HG03432 (cell line): ENCODE measurements at regions not wholly inside any gene's neighbourhood (a gene's known extent, or its start where the extent isn't known, plus 50 kb on each side); places are given as distances from the start of the nearest gene placed in this dataset.
"Not testable (repeated sequence)": the region's sequence is repeated elsewhere in the genome, so short reads cannot be mapped to it uniquely, and the experiment has no call there.

Experiments used
- ATAC-seq: cut with Tn5 transposase; IDR thresholded peaks from one replicate; pipeline ENCODE4 v1.9.1; 2021; ENCODE audit warnings: mild to moderate bottlenecking, moderate library complexity; ENCODE audit not compliant: unreplicated experiment

DNA sequence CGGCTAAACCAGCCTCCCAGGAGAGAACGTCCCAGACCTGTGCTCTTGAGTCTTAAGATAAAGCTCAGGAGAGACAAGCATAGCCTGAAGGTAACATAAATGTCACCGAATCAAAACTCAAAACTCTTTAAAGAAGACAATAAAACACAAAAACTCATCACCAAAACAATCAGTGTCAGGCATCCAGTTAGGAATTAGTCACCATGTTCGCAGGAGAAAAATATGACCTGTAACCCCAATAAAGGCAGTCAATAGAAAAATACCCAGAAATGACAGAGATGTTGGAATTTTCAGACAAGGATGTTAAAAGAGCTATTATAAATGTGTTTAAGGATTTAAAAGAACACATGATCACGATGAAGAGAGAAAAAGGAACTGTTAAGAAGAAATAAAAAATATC, 352.4 kb downstream of the BRD1 start:
- ATAC-seq: no peak

- no peak for ATAC-seq
Measured at GRCh38 chr22:49473286-49473685, 354.4 kb downstream of the BRD1 start.

- ATAC-seq: no peak
Measured at GRCh38 chr22:49470741-49471503, 356.8 kb downstream of the BRD1 start.

GRCh38 chr22:49469896-49470740, 357.6 kb downstream of the BRD1 start:
- ATAC-seq: no peak

DNA sequence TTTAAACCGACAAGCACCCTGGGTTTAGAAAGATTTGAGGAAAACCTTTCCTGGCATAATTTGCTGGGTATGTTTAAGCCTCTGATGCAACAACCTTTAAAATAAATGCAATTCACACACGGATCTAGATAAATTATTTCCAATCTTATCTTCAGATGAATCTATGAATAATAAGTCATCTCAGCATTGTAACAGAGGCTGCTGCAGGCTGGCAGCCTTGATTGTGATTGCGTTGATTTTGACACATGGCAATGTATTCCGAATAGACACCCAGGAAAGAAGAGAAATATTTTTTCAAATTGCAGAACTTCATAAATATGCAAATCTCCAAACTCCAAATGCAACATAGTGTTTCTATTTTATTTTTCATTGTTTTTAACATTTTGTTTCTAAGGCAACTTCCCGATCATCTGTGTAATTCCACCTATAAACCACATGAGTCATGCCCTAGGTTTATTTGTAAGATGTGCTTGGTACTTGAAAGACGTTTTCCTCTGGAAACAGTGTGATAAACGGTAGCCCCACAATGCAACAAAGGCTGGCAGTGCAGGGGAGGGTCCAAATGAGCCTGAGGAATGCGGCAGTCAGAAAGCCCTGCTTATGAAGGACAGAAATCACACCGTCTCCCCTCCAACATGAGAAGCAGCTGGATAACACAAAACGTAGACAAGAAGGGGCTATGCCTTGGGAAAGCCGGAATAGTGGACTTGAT, 359.0 kb downstream of the BRD1 start:
- ATAC-seq: no peak

DNA sequence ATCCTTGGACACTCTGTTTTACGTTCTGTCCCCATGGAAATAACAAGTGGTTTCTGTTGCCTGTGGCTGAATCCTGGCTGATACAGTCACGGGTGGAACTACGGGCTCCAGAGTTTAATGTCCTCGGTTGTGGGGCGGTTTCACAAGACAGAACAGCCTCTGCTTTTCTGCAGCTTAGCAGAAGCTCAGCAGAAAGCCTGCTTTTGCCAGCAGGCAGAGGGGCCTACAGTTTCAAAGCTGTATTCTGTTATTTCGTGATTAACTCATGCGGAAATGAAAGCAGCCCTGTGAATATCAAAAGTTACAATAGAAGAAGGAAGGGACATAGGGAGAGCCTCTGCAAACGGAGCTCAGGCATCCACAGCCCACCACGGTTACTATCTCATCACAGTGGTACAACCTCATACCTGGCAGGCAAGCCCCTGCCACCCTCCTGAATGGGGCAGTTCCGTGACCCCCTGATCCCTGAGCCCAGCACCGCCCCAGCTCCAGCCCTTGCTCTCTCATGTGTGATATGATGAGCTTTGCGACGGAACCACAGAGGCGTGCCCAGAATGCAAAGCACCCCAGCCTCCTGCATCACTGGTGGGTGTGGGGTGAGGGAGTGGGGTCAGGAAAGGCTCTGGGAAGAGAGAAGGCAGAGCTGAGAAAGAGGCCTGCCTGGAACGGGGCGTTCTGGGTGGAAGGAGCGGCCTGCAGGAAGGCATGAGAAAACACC, 360.6 kb downstream of the BRD1 start:
- ATAC-seq: no peak

- no peak for ATAC-seq
Measured at GRCh38 chr22:49464037-49464436, 363.6 kb downstream of the BRD1 start.

DNA sequence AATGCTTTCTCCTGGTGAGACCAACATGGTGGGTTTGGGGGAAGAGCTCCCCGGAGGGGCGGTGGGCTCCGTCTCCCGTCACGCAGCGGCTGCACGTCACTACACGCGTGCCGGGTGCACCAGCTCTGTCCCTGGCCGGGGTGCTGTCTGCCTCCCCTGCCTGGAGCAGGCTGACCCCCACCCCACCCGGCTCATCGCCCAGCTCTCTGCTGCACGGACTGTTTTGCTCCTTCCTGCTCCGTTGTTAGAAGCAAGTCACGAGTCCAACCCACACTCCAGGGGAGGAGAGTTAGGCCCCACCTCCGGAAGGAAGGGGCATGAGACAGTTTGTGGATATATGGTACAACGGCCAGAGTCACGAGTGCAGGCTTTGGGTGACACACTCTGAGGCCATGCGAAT, 364.9 kb downstream of the BRD1 start:
- no peak for ATAC-seq

DNA sequence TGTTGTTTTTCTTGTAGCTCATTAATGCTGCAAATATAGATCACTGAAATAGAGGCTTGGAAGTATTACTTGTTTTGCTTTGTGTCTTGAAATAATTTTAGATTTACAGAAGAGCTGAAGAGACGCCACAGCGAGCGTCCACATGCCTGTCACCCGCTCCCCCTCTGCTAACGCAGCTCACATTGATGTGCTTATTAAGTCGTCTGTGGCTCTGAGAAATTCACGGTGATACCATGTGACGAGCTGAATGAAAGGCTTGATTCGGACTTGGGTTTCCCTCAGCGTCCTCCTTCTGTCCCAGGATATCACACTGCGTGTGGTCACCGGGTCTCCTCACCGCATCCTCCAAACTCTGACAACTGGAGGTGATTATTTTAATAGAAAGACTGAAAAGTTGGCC, 365.4 kb downstream of the BRD1 start:
- ATAC-seq: no peak

DNA sequence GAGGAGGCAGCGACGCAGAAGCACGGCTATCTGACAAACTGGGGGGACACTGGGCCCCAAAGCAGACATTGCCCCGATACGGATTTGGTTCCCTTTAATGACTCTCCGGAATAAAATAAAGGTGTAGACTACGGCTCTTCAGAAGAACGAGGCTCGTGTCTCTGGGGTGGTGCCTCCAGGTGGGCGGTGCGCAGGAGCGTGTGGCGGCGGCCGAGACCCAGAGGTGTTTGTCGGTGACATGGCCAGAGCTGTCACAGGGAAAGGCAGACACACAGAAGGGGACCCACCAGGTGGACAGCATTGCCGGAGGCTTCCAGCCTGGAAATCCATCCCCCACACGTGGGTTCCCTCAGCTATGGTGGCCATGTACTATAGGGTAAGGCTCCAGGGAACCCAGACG, 366.0 kb downstream of the BRD1 start:
- ATAC-seq: no peak

GRCh38 chr22:49460592-49461281, 366.9 kb downstream of the BRD1 start:
- ATAC-seq: no peak

DNA sequence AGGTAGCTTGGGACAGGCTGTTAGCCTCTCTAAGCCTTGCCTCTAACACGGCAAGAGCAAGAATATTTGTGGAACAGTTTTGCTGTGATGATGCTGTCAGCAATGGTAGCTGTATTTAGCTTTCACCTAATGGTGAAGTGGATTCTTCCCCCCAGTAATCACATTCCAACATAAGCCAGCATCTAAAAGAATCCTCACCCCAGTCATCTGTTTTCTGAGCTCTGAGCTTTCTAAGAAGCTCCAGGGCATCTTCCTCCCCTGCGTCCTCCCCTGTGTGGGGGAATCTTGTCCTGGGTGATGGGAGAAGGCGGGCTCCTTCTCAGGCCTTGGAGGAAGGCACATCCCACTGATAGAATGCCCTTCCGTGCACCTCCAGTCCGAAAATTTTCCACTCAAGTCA, 367.6 kb downstream of the BRD1 start:
- no peak for ATAC-seq

GRCh38 chr22:49458708-49459099, 369.0 kb downstream of the BRD1 start:
- ATAC-seq: no peak

- ATAC-seq: no peak
Measured at GRCh38 chr22:49457946-49458707, 369.5 kb downstream of the BRD1 start.

DNA sequence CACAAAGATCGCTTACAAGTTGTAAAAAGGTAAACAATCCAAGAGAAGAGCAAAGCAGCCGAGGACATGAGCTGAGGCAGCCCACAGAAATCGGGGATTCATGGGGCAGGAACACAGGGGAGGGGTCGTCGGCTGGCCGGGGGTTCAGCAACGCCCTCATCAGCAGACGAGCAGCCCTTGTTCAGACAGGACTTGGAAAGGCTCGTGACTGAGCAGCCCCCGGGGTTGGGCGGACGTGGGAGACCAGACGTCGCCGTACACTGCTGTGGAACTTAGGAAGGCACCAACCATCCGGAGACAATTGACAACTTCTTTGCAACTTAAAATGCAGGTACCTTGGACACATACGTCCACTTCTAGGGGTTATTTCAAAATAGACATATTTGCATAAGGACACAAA, 370.5 kb downstream of the BRD1 start:
- no peak for ATAC-seq

DNA sequence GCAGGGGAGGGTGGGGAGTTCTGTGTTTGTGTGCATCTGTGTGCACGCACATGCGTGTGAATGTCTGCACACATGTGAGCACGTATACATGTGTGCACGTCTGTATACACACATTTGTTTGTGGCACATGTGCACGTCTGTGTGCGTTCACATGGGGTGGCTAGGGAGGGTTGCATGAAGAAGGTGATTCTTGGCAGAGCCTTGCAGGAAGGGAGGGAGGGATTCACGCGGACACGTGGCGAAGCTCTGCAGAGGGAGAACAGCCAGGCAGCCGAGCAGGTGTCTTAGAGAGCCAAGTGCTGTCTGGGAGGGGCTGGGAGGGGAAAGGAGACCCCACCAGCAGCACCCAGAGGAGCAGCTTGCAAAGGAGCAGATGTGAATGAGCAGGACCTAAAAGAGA, 372.1 kb downstream of the BRD1 start:
- no peak for ATAC-seq

- ATAC-seq: no peak
Measured at GRCh38 chr22:49454726-49455125, 372.9 kb downstream of the BRD1 start.

DNA sequence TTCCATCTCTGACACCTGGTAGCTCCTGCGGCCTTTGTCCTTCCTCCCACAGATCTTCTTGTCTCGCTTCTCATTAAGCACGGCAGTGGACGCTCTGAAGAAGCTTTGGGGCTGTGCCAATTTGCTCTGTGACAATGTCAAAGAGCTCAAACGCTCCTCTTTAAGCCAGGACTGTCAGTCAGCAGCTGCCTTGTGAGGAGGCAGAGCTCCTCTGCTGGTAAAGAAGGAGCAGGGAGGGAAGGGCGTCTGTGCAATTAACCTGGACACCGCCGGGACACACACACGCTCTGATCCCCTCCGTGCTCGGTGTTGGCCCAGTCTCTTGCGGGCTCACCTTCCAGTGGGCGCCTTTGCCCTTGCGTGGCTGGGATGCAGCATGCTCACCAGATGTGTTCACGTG, 373.9 kb downstream of the BRD1 start:
- ATAC-seq: no peak

GRCh38 chr22:49453019-49453418, 374.7 kb downstream of the BRD1 start:
- ATAC-seq: not testable (repeated sequence)
